MM.1S (cell line): ENCODE measurements at regions not wholly inside any gene's neighbourhood (a gene's known extent, or its start where the extent isn't known, plus 50 kb on each side); places are given as distances from the start of the nearest gene placed in this dataset.

Experiments used
- CTCF ChIP-seq: fragments of 300-600 bp; sonication (generic); IDR thresholded peaks from 2 replicates; pipeline ENCODE4 v1.5.1; 2016; ENCODE audit warnings: antibody characterized with exemption, low read length, mixed read lengths
- EZH2phosphoT487 ChIP-seq: fragments of 300-600 bp; sonication (generic); IDR thresholded peaks from 2 replicates; pipeline ENCODE4 v1.6.1; 2018; ENCODE audit warnings: antibody characterized with exemption, low read length

GRCh38 chr5:124315741-124316415 is 430.6 kb downstream of the ZNF608 start:
- TF ChIP-seq EZH2phosphoT487 (no peak), CTCF (no peak)
